Heart right ventricle (tissue), 16 donors: ENCODE measurements at regions not wholly inside any gene's neighbourhood (a gene's known extent, or its start where the extent isn't known, plus 50 kb on each side); places are given as distances from the start of the nearest gene placed in this dataset.
A peak's percentile ranks its signal among the peaks of the same experiment; 100 is the strongest.

ENCODE experiments used
- ATAC-seq, 8 donors: fragments of 200-7000 bp; cut with Tn5 transposase; one replicate each; pipeline ENCODE4 v1.9.1; 2020; ENCODE audit warnings: mild to moderate bottlenecking in 8 of 8, moderate library complexity in 8 of 8, moderate number of reproducible peaks in 1 of 8
- DNase-seq, 2 donors: peaks; one replicate each; pipeline ENCODE4 v3.0.0-alpha.2; 2020
- H3K27ac ChIP-seq, 10 donors: fragments of 200-600 bp; sonication (generic) in 2 of 10; one replicate each; pipeline versions ENCODE4 v1.5.0 to v1.8.0; 2020 to 2022; ENCODE audit warnings: mild to moderate bottlenecking in 3 of 10
- H3K27me3 ChIP-seq, 7 donors: fragments of 200-600 bp; one replicate each; pipeline ENCODE4 v1.8.0; 2021 to 2022; ENCODE audit warnings: mild to moderate bottlenecking in 2 of 7
- H3K36me3 ChIP-seq, 9 donors: fragments of 200-600 bp; sonication (generic) in 1 of 9; one replicate each; pipeline versions ENCODE4 v1.5.0 to v1.8.0; 2020 to 2022; ENCODE audit warnings: mild to moderate bottlenecking in 2 of 9
- H3K4me1 ChIP-seq, 9 donors: fragments of 200-600 bp; sonication (generic) in 1 of 9; one replicate each; pipeline versions ENCODE4 v1.5.0 to v1.8.0; 2020 to 2022; ENCODE audit warnings: mild to moderate bottlenecking in 4 of 9
- H3K4me3 ChIP-seq, 10 donors: fragments of 200-600 bp; sonication (generic) in 2 of 10; one replicate each; pipeline versions ENCODE4 v1.5.0 to v1.8.0; 2020 to 2022; ENCODE audit warnings: mild to moderate bottlenecking in 7 of 10, moderate library complexity in 2 of 10
- H3K9me3 ChIP-seq, 11 donors: fragments of 200-600 bp in 10 of 11; sonication (generic) in 2 of 11; one replicate each; pipeline versions ENCODE4 v1.5.0 to v1.8.0; 2013 to 2022; ENCODE audit warnings: mild to moderate bottlenecking in 2 of 11, control low read depth in 1 of 11, moderate library complexity in 1 of 11
- WGBS, 2 donors: extraction: QIAGEN DNeasy Blood & Tissue Kit; methylation state at CpG; one replicate each; pipeline ENCODE4 v1.1.7; 2013; ENCODE audit warnings: inconsistent platforms in 1 of 2; 5-methylcytosine and 5-hydroxymethylcytosine counted together
- intact Hi-C, 10 donors: fragments of 100-400 bp; cut with DNase I; formaldehyde crosslinking; loops; one replicate each; pipeline versions ENCODE4 v1.11.1 to v1.14.2; 2022
- TF ChIP-seq, protein P1 (sequence below), 9 donors: fragments of 200-600 bp; sonication (generic) in 2 of 9; IDR thresholded peaks; one replicate each; pipeline versions ENCODE4 v1.5.0 to v1.8.0; 2021 to 2022; ENCODE audit warnings: antibody characterized with exemption in 9 of 9, mild to moderate bottlenecking in 5 of 9, moderate library complexity in 1 of 9
- donor health status: Arrhythmogenic right ventricular cardiomyopathy.
- donor health status: ischemic (EF 13 %, LVEDD 7.1; RV severe dilation, severe dysfunction).
- donor health status: healthy with polysubstance abuse.
- donor health status: DM: no; HTN: yes; CAD: no.
- donor health status: DM: no; HTN: no; CAD: no.
- donor health status: ischemic (EF 25% LVEDD 6.9; RV normal size, moderate dysfunction).
- donor health status: ischemic (EF 25% LVEDD 5.7; RV mildly dilated, moderate dysfunction).
- donor health status: healthy.
- donor health status: DM: yes; HTN: yes; CAD: no.
- donor health status: Ischemic cardiomyopathy.
- donor health status: ischemic (EF 35%, LVEDD 5.7; RV mildly dilated, moderate dysfunction).
- donor health status: nonischemic (EF 11% LVEDD 7.7; RV severe dilation, severe dysfunction).
- donor health status: DM: yes; HTN: yes; CAD: no.
- donor health status: PGD.
- donor health status: ischemic (EF 29% LVEDD 5.4; RV normal size, mild dysfunction).
- donor health status: nonischemic (EF 23%, LVEDD 6.1; RV moderate dilation, normal function).

GRCh38 chr12:132414634-132415326 is 75.2 kb upstream of the FBRSL1 start:
- Histone ChIP-seq H3K9me3 (no peaks in the 10 kb centered on the region), H3K27me3 (peaks cover 8 to 72% (median 64%) of the 10 kb centered on the region in 7 donors), H3K4me1 (peaks cover 0 to 12% (median 5%) of the 10 kb centered on the region in 9 donors), H3K36me3 (no peaks in the 10 kb centered on the region), H3K4me3 (no peak overlapping the region), H3K27ac (no peak overlapping the region)
- DNase-seq = peak; percentile 78 to 80
- 17 to 20% methylated on average over 30 of the region's 30 CpGs for WGBS, 2 donors
- TF ChIP-seq, protein P1, sequence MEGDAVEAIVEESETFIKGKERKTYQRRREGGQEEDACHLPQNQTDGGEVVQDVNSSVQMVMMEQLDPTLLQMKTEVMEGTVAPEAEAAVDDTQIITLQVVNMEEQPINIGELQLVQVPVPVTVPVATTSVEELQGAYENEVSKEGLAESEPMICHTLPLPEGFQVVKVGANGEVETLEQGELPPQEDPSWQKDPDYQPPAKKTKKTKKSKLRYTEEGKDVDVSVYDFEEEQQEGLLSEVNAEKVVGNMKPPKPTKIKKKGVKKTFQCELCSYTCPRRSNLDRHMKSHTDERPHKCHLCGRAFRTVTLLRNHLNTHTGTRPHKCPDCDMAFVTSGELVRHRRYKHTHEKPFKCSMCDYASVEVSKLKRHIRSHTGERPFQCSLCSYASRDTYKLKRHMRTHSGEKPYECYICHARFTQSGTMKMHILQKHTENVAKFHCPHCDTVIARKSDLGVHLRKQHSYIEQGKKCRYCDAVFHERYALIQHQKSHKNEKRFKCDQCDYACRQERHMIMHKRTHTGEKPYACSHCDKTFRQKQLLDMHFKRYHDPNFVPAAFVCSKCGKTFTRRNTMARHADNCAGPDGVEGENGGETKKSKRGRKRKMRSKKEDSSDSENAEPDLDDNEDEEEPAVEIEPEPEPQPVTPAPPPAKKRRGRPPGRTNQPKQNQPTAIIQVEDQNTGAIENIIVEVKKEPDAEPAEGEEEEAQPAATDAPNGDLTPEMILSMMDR (IDR thresholded peaks at IDR 0.05) = peak; percentile 74 to 97 (median 95)
- ATAC-seq = peak; percentile 91 to 97 (median 94)
- intact Hi-C loops = loop anchor here (1.0 to 10.0 kb wide), 10 partner anchors 108 to 260 kb away; partner anchors contain the start of gene P2RX2 (in 1 of the 10)

GRCh38 chr12:132413931-132414588 is 75.9 kb upstream of the FBRSL1 start:
- Histone ChIP-seq H3K36me3 (no peaks in the 10 kb centered on the region), H3K4me1 (peaks cover 0 to 11% (median 5%) of the 10 kb centered on the region in 9 donors), H3K27ac (no peak overlapping the region), H3K9me3 (no peaks in the 10 kb centered on the region), H3K4me3 (no peak overlapping the region), H3K27me3 (peaks cover 8 to 71% (median 64%) of the 10 kb centered on the region in 7 donors)
- WGBS, 2 donors = 34 to 37% methylated on average over 36 of the region's 36 CpGs
- intact Hi-C loops = loop anchor here in 9 of 10 donors (2.0 to 10.0 kb wide), 5 partner anchors 109 to 259 kb away; no protein-coding TSS in a partner anchor
- DNase-seq (no peak), ATAC-seq (no peak)
- TF ChIP-seq, protein P1 (IDR thresholded peaks at IDR 0.05) = peak in 7 of 9 donors; percentile 22 to 50 (median 27)

DNA sequence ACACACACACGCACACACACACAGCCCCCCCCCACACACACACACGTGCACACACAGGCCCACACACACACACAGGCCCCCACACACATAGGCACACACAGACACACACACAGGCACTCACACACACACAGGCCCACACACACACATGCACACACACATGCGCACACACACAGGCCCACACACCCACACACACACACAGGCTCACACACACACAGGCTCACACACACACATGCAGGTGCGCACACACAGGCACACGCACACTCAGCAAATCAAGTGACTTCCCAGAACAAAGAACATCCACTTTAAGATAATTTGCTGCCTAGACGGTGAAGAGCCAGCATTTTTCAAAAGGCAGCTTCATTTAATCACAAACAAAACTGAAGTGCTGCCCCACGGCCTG is 78.5 kb upstream of the FBRSL1 start:
- no peaks in the 10 kb centered on the region for H3K36me3 ChIP-seq
- TF ChIP-seq, protein P1 (IDR thresholded peaks at IDR 0.05) = no peak
- no peak overlapping the region for H3K27ac ChIP-seq
- H3K4me1 ChIP-seq = peaks cover 0 to 13% (median 5%) of the 10 kb centered on the region in 9 donors
- no peak overlapping the region for H3K4me3 ChIP-seq
- WGBS, 2 donors = 76 to 80% methylated on average over 7 of the region's 7 CpGs
- ATAC-seq (no peak), DNase-seq (no peak)
- intact Hi-C loops = loop anchor here in 3 of 10 donors (10.0 kb wide), 1 partner anchor 257 kb away; no protein-coding TSS in a partner anchor
- H3K9me3 ChIP-seq = no peaks in the 10 kb centered on the region
- peaks cover 8 to 71% (median 64%) of the 10 kb centered on the region in 7 donors for H3K27me3 ChIP-seq

GRCh38 chr12:132410849-132411248 is 79.1 kb upstream of the FBRSL1 start:
- Histone ChIP-seq H3K4me1 (peaks cover 0 to 13% (median 5%) of the 10 kb centered on the region in 9 donors), H3K9me3 (no peaks in the 10 kb centered on the region), H3K4me3 (no peak overlapping the region), H3K36me3 (no peaks in the 10 kb centered on the region), H3K27me3 (peaks cover 8 to 71% (median 64%) of the 10 kb centered on the region in 7 donors), H3K27ac (no peak overlapping the region)
- ATAC-seq (no peak), DNase-seq (no peak)
- WGBS, 2 donors = 78 to 79% methylated on average over 14 of the region's 14 CpGs
- intact Hi-C loops = loop anchor here in 3 of 10 donors (10.0 kb wide), 1 partner anchor 256 kb away; no protein-coding TSS in a partner anchor
- TF ChIP-seq, protein P1 (IDR thresholded peaks at IDR 0.05) = no peak
